ENCODE measurements at regions not wholly inside any gene's neighbourhood (a gene's known extent, or its start where the extent isn't known, plus 50 kb on each side); places are given as distances from the start of the nearest gene placed in this dataset.

GRCh38 chr15:29891096-29891457 lies 68.8 kb upstream of the TJP1 start:
- no peaks in the 10 kb centered on the region for H3K36me3 Mint-ChIP-seq (ENCODE audit: low read depth)
- peaks cover 4% of the 10 kb centered on the region for H3K9me3 Mint-ChIP-seq
- no peak overlapping the region for H3K4me3 Mint-ChIP-seq
- H3K4me1 Mint-ChIP-seq = no peaks in the 10 kb centered on the region
- H3K27me3 Mint-ChIP-seq = peaks cover 5% of the 10 kb centered on the region
- no peak overlapping the region for H3K27ac Mint-ChIP-seq
- ChIA-PET POLR2A (no interaction called here), CTCF (no interaction called here)
- DNase-seq = no peak

- no peak overlapping the region for H3K4me3 Mint-ChIP-seq
- H3K27me3 Mint-ChIP-seq = peaks cover 5% of the 10 kb centered on the region
- ChIA-PET CTCF (no interaction called here), POLR2A (no interaction called here)
- H3K36me3 Mint-ChIP-seq (ENCODE audit: low read depth) = no peaks in the 10 kb centered on the region
- DNase-seq = no peak
- H3K4me1 Mint-ChIP-seq = no peaks in the 10 kb centered on the region
- no peak overlapping the region for H3K27ac Mint-ChIP-seq
- peaks cover 1% of the 10 kb centered on the region for H3K9me3 Mint-ChIP-seq
Observed at GRCh38 chr15:29890336-29891095, 68.2 kb upstream of the TJP1 start.

GRCh38 chr15:29889542-29890329 lies 67.5 kb upstream of the TJP1 start:
- H3K36me3 Mint-ChIP-seq (ENCODE audit: low read depth) = no peaks in the 10 kb centered on the region
- H3K9me3 Mint-ChIP-seq = no peaks in the 10 kb centered on the region
- ChIA-PET POLR2A (no interaction called here), CTCF (interaction anchor here (0.6 kb wide), 1 partner anchor 179 kb away, joined by 3 read pairs; no protein-coding TSS in a partner anchor)
- no peak for DNase-seq
- H3K4me3 Mint-ChIP-seq = no peak overlapping the region
- no peak overlapping the region for H3K27ac Mint-ChIP-seq
- H3K27me3 Mint-ChIP-seq = peaks cover 8% of the 10 kb centered on the region
- H3K4me1 Mint-ChIP-seq = no peaks in the 10 kb centered on the region

- H3K4me3 Mint-ChIP-seq = no peak overlapping the region
Observed at GRCh38 chr15:29888646-29889045, 66.4 kb upstream of the TJP1 start.

GRCh38 chr15:29887721-29888120 lies 65.5 kb upstream of the TJP1 start:
- Mint-ChIP-seq H3K4me1 (no peaks in the 10 kb centered on the region), H3K4me3 (no peak overlapping the region), H3K36me3 (ENCODE audit: low read depth) (no peaks in the 10 kb centered on the region), H3K27me3 (peaks cover 8% of the 10 kb centered on the region), H3K27ac (no peak overlapping the region), H3K9me3 (no peaks in the 10 kb centered on the region)
- DNase-seq = no peak
- CTCF ChIA-PET = no interaction called here
- POLR2A ChIA-PET = no interaction called here

More at GRCh38 chr15:29888646-29889045, 66.4 kb upstream of the TJP1 start:
- no peaks in the 10 kb centered on the region for H3K4me1 Mint-ChIP-seq
- no peak overlapping the region for H3K27ac Mint-ChIP-seq
- no peak for DNase-seq
- CTCF ChIA-PET = no interaction called here
- no peaks in the 10 kb centered on the region for H3K36me3 Mint-ChIP-seq (ENCODE audit: low read depth)
- POLR2A ChIA-PET = no interaction called here
- no peaks in the 10 kb centered on the region for H3K9me3 Mint-ChIP-seq
- peaks cover 8% of the 10 kb centered on the region for H3K27me3 Mint-ChIP-seq

GRCh38 chr15:29885183-29885582 lies 62.9 kb upstream of the TJP1 start:
- Mint-ChIP-seq H3K27ac (no peak overlapping the region), H3K4me3 (no peak overlapping the region), H3K4me1 (no peaks in the 10 kb centered on the region), H3K27me3 (peaks cover 7% of the 10 kb centered on the region), H3K9me3 (no peaks in the 10 kb centered on the region), H3K36me3 (ENCODE audit: low read depth) (no peaks in the 10 kb centered on the region)
- CTCF ChIA-PET = interaction anchor here (1.5 kb wide), 1 partner anchor 41 kb away, joined by 3 read pairs; no protein-coding TSS in a partner anchor
- no peak for DNase-seq
- POLR2A ChIA-PET = no interaction called here

GRCh38 chr15:29883126-29883525 lies 60.9 kb upstream of the TJP1 start:
- Mint-ChIP-seq H3K4me3 (no peak overlapping the region), H3K27me3 (peaks cover 2% of the 10 kb centered on the region), H3K36me3 (ENCODE audit: low read depth) (no peaks in the 10 kb centered on the region), H3K27ac (no peak overlapping the region), H3K9me3 (no peaks in the 10 kb centered on the region), H3K4me1 (no peaks in the 10 kb centered on the region)
- no peak for DNase-seq
- ChIA-PET POLR2A (no interaction called here), CTCF (no interaction called here)

- Mint-ChIP-seq H3K4me1 (no peaks in the 10 kb centered on the region), H3K27me3 (peaks cover 2% of the 10 kb centered on the region), H3K4me3 (no peak overlapping the region), H3K27ac (no peak overlapping the region), H3K9me3 (no peaks in the 10 kb centered on the region), H3K36me3 (ENCODE audit: low read depth) (no peaks in the 10 kb centered on the region)
- POLR2A ChIA-PET = no interaction called here
- no peak for DNase-seq
- CTCF ChIA-PET = no interaction called here
Observed at GRCh38 chr15:29880886-29881285, 58.6 kb upstream of the TJP1 start.

- Mint-ChIP-seq H3K9me3 (no peaks in the 10 kb centered on the region), H3K4me1 (no peaks in the 10 kb centered on the region), H3K36me3 (ENCODE audit: low read depth) (no peaks in the 10 kb centered on the region), H3K27me3 (peaks cover 2% of the 10 kb centered on the region), H3K4me3 (no peak overlapping the region), H3K27ac (no peak overlapping the region)
- no peak for DNase-seq
- ChIA-PET CTCF (no interaction called here), POLR2A (no interaction called here)
Observed at GRCh38 chr15:29880341-29880740, 58.1 kb upstream of the TJP1 start.

GRCh38 chr15:29874977-29875376 lies 52.7 kb upstream of the TJP1 start:
- H3K4me1 Mint-ChIP-seq = no peaks in the 10 kb centered on the region
- peaks cover 3% of the 10 kb centered on the region for H3K27me3 Mint-ChIP-seq
- ChIA-PET CTCF (no interaction called here), POLR2A (no interaction called here)
- DNase-seq = no peak
- H3K36me3 Mint-ChIP-seq (ENCODE audit: low read depth) = no peaks in the 10 kb centered on the region
- H3K27ac Mint-ChIP-seq = no peak overlapping the region
- no peak overlapping the region for H3K4me3 Mint-ChIP-seq
- H3K9me3 Mint-ChIP-seq = no peaks in the 10 kb centered on the region

GRCh38 chr15:29873947-29874411 lies 51.7 kb upstream of the TJP1 start:
- no peaks in the 10 kb centered on the region for H3K36me3 Mint-ChIP-seq (ENCODE audit: low read depth)
- CTCF ChIA-PET = no interaction called here

GRCh38 chr15:29873264-29873663 lies 51.0 kb upstream of the TJP1 start:
- no peak for DNase-seq
- Mint-ChIP-seq H3K9me3 (no peaks in the 10 kb centered on the region), H3K27ac (no peak overlapping the region), H3K4me1 (no peaks in the 10 kb centered on the region), H3K4me3 (no peak overlapping the region), H3K27me3 (peaks cover 3% of the 10 kb centered on the region), H3K36me3 (ENCODE audit: low read depth) (no peaks in the 10 kb centered on the region)
- ChIA-PET POLR2A (no interaction called here), CTCF (no interaction called here)

More at GRCh38 chr15:29873947-29874411, 51.7 kb upstream of the TJP1 start:
- H3K4me3 Mint-ChIP-seq = no peak overlapping the region
- DNase-seq = no peak
- H3K9me3 Mint-ChIP-seq = no peaks in the 10 kb centered on the region
- POLR2A ChIA-PET = no interaction called here
- no peak overlapping the region for H3K27ac Mint-ChIP-seq
- H3K27me3 Mint-ChIP-seq = peaks cover 3% of the 10 kb centered on the region
- H3K4me1 Mint-ChIP-seq = no peaks in the 10 kb centered on the region

- H3K4me1 Mint-ChIP-seq = no peaks in the 10 kb centered on the region
- ChIA-PET POLR2A (no interaction called here), CTCF (no interaction called here)
- no peak overlapping the region for H3K4me3 Mint-ChIP-seq
- H3K27me3 Mint-ChIP-seq = peaks cover 3% of the 10 kb centered on the region
- no peaks in the 10 kb centered on the region for H3K36me3 Mint-ChIP-seq (ENCODE audit: low read depth)
- DNase-seq = no peak
- H3K27ac Mint-ChIP-seq = no peak overlapping the region
- no peaks in the 10 kb centered on the region for H3K9me3 Mint-ChIP-seq
Observed at GRCh38 chr15:29872716-29873115, 50.4 kb upstream of the TJP1 start.
